ENCODE measurements at regions not wholly inside any gene's neighbourhood (a gene's known extent, or its start where the extent isn't known, plus 50 kb on each side); places are given as distances from the start of the nearest gene placed in this dataset.

DNA sequence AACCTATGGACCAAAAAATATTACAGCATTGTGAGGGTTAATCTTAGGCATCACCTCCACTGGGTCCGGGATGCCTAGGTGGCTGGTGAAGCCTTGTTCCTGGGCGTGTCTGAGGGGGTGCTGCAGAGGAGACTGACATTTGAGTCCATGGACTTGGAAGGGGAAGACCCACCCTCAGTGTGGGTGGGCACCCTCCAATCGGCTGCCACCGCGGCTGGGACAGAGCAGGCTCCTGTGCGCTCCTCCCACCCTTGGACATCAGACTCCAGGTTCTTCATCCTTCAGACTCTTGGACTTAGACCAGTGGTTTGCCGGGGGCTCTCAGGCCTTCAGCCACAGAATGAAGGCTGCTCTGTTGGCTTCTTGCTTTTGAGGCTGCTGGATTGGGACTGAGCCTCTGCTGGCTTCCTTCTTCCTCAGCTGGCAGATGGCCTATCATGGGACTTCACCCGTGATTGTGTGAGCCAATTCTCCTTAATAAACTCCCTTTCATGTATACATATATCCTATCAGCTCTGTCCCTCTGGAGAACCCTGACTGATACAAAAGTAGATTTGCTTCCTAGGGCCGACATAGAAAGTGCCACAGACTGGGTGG lies 113.1 kb downstream of the TTLL2 start:
- H2AFZ ChIP-seq (ENCODE audit: low read length), result no peak overlapping the region
- no peaks in the 10 kb centered on the region for H3K9me3 ChIP-seq (ENCODE audit: low read length)
- no peaks in the 10 kb centered on the region for H3K79me2 ChIP-seq (ENCODE audit: insufficient read depth, low read length)
- H3K36me3 ChIP-seq (ENCODE audit: insufficient read depth, low read length), result no peaks in the 10 kb centered on the region
- H3F3A ChIP-seq (ENCODE audit: insufficient read depth, low read length), result no peaks in the 10 kb centered on the region
- H3K4me1 ChIP-seq (ENCODE audit: insufficient read depth, low read length, severe bottlenecking), result no peaks in the 10 kb centered on the region
- H3K27me3 ChIP-seq (ENCODE audit: insufficient read depth, low read length), result no peaks in the 10 kb centered on the region
- H3K4me3 ChIP-seq (ENCODE audit: low read depth, low read length, poor library complexity, severe bottlenecking), result no peak overlapping the region
- no peak overlapping the region for H3K27ac ChIP-seq (ENCODE audit: low read depth, low read length, poor library complexity, severe bottlenecking)
- H3K9ac ChIP-seq (ENCODE audit: low read length), result no peak overlapping the region
- no peaks in the 10 kb centered on the region for H3K9me2 ChIP-seq (ENCODE audit: low read depth, low read length)
- no peak overlapping the region for H3K4me2 ChIP-seq (ENCODE audit: low read length)
- H4K20me1 ChIP-seq (ENCODE audit: insufficient read depth, low read length), result no peaks in the 10 kb centered on the region
- TF ChIP-seq EZH2 (IDR thresholded peaks at IDR 0.05; ENCODE audit: borderline replicate concordance, low read length), result no peak
- TF ChIP-seq, protein P1, sequence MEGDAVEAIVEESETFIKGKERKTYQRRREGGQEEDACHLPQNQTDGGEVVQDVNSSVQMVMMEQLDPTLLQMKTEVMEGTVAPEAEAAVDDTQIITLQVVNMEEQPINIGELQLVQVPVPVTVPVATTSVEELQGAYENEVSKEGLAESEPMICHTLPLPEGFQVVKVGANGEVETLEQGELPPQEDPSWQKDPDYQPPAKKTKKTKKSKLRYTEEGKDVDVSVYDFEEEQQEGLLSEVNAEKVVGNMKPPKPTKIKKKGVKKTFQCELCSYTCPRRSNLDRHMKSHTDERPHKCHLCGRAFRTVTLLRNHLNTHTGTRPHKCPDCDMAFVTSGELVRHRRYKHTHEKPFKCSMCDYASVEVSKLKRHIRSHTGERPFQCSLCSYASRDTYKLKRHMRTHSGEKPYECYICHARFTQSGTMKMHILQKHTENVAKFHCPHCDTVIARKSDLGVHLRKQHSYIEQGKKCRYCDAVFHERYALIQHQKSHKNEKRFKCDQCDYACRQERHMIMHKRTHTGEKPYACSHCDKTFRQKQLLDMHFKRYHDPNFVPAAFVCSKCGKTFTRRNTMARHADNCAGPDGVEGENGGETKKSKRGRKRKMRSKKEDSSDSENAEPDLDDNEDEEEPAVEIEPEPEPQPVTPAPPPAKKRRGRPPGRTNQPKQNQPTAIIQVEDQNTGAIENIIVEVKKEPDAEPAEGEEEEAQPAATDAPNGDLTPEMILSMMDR (IDR thresholded peaks at IDR 0.05; ENCODE audit: low read length), result no peak

DNA sequence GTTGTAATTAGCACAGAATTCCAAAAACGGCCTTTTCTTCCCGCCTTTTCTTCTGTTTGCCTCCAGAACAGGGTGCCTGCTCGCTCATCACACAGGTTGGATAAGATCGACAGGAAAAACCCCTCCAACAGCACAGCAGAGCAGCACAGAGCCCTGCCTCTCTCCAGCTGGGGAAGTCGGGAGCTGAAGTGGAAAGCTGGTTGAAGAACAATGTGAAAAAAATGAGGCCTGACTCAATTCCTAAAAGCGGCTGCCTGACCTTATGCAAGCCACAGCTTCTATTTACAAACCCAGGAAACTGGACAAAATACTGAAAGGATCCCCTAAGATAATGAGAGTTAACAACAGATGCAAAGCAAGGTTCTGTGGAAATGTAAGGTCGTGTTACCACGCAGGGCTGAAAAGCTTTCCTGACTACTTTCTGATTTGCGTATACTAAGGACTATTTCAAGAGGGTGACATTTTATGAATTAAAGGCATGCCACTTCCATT lies 116.9 kb downstream of the TTLL2 start:
- Histone ChIP-seq H3K79me2 (ENCODE audit: insufficient read depth, low read length) (no peaks in the 10 kb centered on the region), H3K9me2 (ENCODE audit: low read depth, low read length) (no peaks in the 10 kb centered on the region), H4K20me1 (ENCODE audit: insufficient read depth, low read length) (no peaks in the 10 kb centered on the region), H3K4me1 (ENCODE audit: insufficient read depth, low read length, severe bottlenecking) (no peaks in the 10 kb centered on the region), H3F3A (ENCODE audit: insufficient read depth, low read length) (no peaks in the 10 kb centered on the region), H3K4me2 (ENCODE audit: low read length) (no peak overlapping the region), H3K9ac (ENCODE audit: low read length) (no peak overlapping the region), H3K4me3 (ENCODE audit: low read depth, low read length, poor library complexity, severe bottlenecking) (no peak overlapping the region), H2AFZ (ENCODE audit: low read length) (no peak overlapping the region), H3K27me3 (ENCODE audit: insufficient read depth, low read length) (no peaks in the 10 kb centered on the region), H3K9me3 (ENCODE audit: low read length) (no peaks in the 10 kb centered on the region), H3K27ac (ENCODE audit: low read depth, low read length, poor library complexity, severe bottlenecking) (no peak overlapping the region), H3K36me3 (ENCODE audit: insufficient read depth, low read length) (no peaks in the 10 kb centered on the region)
- TF ChIP-seq, protein P1 (IDR thresholded peaks at IDR 0.05; ENCODE audit: low read length), result no peak
- no peak for TF ChIP-seq EZH2 (IDR thresholded peaks at IDR 0.05; ENCODE audit: borderline replicate concordance, low read length)

DNA sequence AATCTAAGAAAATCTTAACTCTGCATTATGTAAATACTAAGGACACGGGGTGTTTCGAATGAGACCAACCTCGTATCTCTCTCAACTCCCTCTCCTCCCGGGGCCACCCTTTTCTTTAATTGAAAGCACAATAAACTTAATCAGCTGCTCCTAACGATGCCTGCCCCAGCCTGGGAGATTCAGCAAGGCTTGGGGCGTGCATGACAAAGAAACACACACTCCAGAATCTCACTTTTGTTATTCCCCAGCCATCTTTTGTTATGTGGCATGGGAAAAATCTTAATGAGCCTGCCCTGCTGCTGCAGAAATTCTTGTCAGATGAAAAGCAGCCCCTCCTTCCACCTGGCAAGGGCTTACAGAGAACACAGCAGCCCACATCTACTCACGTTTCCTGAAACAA lies 117.4 kb downstream of the TTLL2 start:
- Histone ChIP-seq H3K9me2 (ENCODE audit: low read depth, low read length) (no peaks in the 10 kb centered on the region), H3K4me2 (ENCODE audit: low read length) (no peak overlapping the region), H3K9me3 (ENCODE audit: low read length) (no peaks in the 10 kb centered on the region), H3F3A (ENCODE audit: insufficient read depth, low read length) (no peaks in the 10 kb centered on the region), H2AFZ (ENCODE audit: low read length) (no peak overlapping the region), H3K4me1 (ENCODE audit: insufficient read depth, low read length, severe bottlenecking) (no peaks in the 10 kb centered on the region), H3K9ac (ENCODE audit: low read length) (no peak overlapping the region), H3K36me3 (ENCODE audit: insufficient read depth, low read length) (no peaks in the 10 kb centered on the region), H3K27ac (ENCODE audit: low read depth, low read length, poor library complexity, severe bottlenecking) (no peak overlapping the region), H3K4me3 (ENCODE audit: low read depth, low read length, poor library complexity, severe bottlenecking) (no peak overlapping the region), H3K27me3 (ENCODE audit: insufficient read depth, low read length) (no peaks in the 10 kb centered on the region), H3K79me2 (ENCODE audit: insufficient read depth, low read length) (no peaks in the 10 kb centered on the region), H4K20me1 (ENCODE audit: insufficient read depth, low read length) (no peaks in the 10 kb centered on the region)
- no peak for TF ChIP-seq EZH2 (IDR thresholded peaks at IDR 0.05; ENCODE audit: borderline replicate concordance, low read length)
- TF ChIP-seq, protein P1 (IDR thresholded peaks at IDR 0.05; ENCODE audit: low read length), result no peak

Measured in OCI-LY1 (cell line).